ENCODE measurements at regions not wholly inside any gene's neighbourhood (a gene's known extent, or its start where the extent isn't known, plus 50 kb on each side); places are given as distances from the start of the nearest gene placed in this dataset.

DNA sequence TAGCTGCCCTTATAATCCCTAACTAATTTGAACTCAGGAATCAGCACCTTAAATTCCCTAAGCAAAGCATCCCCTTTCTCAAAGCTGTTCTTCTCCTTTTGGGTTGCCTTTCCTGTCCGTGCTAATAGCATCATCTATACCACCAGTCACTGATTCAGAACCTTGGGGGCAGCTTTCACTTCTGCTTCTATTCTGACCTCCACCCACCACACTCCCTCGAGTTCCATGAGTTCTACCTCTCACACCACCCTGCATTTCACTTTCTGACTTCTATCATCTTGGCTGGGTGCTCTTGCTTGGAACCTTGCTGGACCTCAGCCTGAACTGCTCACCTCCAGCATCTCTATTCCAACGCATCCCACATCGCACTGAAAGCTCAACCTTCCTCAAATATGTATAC is 55.4 kb upstream of the KCNMB2 start:
- TF ChIP-seq, protein P1, sequence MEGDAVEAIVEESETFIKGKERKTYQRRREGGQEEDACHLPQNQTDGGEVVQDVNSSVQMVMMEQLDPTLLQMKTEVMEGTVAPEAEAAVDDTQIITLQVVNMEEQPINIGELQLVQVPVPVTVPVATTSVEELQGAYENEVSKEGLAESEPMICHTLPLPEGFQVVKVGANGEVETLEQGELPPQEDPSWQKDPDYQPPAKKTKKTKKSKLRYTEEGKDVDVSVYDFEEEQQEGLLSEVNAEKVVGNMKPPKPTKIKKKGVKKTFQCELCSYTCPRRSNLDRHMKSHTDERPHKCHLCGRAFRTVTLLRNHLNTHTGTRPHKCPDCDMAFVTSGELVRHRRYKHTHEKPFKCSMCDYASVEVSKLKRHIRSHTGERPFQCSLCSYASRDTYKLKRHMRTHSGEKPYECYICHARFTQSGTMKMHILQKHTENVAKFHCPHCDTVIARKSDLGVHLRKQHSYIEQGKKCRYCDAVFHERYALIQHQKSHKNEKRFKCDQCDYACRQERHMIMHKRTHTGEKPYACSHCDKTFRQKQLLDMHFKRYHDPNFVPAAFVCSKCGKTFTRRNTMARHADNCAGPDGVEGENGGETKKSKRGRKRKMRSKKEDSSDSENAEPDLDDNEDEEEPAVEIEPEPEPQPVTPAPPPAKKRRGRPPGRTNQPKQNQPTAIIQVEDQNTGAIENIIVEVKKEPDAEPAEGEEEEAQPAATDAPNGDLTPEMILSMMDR (IDR thresholded peaks at IDR 0.05 in 4 of 5, conservative IDR thresholded peaks at IDR 0.05 in 1 of 5): no peak
- no peak for TF ChIP-seq POLR2A (IDR thresholded peaks at IDR 0.05)
